ENCODE measurements at regions not wholly inside any gene's neighbourhood (a gene's known extent, or its start where the extent isn't known, plus 50 kb on each side); places are given as distances from the start of the nearest gene placed in this dataset.

- no peak for DNase-seq (ENCODE audit: extremely low read depth, low read depth)
- TF ChIP-seq CTCF (IDR thresholded peaks at IDR 0.05; ENCODE audit: low read depth, low read length): no peak
Measured at GRCh38 chr10:131697476-131698128, 203.2 kb upstream of the PPP2R2D start.

- no peak for TF ChIP-seq CTCF (IDR thresholded peaks at IDR 0.05; ENCODE audit: low read depth, low read length)
- DNase-seq (ENCODE audit: extremely low read depth, low read depth): no peak
Measured at GRCh38 chr10:131698232-131698631, 202.6 kb upstream of the PPP2R2D start.

GRCh38 chr10:131698986-131699385, 201.8 kb upstream of the PPP2R2D start:
- no peak for DNase-seq (ENCODE audit: extremely low read depth, low read depth)
- TF ChIP-seq CTCF (IDR thresholded peaks at IDR 0.05; ENCODE audit: low read depth, low read length): no peak

GRCh38 chr10:131700032-131700431, 200.8 kb upstream of the PPP2R2D start:
- no peak for DNase-seq (ENCODE audit: extremely low read depth, low read depth)

GRCh38 chr10:131700506-131700905, 200.3 kb upstream of the PPP2R2D start:
- DNase-seq (ENCODE audit: extremely low read depth, low read depth): no peak
- no peak for TF ChIP-seq CTCF (IDR thresholded peaks at IDR 0.05; ENCODE audit: low read depth, low read length)

More at GRCh38 chr10:131700032-131700431, 200.8 kb upstream of the PPP2R2D start:
- TF ChIP-seq CTCF (IDR thresholded peaks at IDR 0.05; ENCODE audit: low read depth, low read length): no peak

GRCh38 chr10:131701131-131701947, 199.5 kb upstream of the PPP2R2D start:
- no peak for TF ChIP-seq CTCF (IDR thresholded peaks at IDR 0.05; ENCODE audit: low read depth, low read length)
- DNase-seq (ENCODE audit: extremely low read depth, low read depth): no peak
